ENCODE measurements at regions not wholly inside any gene's neighbourhood (a gene's known extent, or its start where the extent isn't known, plus 50 kb on each side); places are given as distances from the start of the nearest gene placed in this dataset.

DNA sequence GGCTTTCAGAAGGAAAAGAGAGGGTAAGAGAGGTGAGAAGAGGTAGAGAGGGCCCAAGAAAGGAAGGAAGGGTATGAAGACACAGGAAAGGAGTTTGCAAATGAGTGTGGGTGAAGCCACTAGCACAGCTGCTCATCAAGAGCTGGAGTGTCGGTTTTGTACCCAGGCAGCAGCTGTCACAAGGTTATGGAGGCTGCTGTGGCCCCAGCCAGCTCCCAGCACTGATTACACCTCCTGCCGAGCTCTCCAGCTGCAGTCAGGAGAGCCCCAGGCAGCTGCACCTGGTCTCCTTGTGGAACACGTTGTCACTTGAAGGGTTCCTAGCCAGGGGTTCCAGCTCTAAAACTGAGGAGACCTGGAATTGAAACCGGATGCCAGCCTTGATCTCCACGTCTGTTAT, 60.4 kb upstream of the CHD2 start:
- H3K4me3 ChIP-seq = no peak overlapping the region
- peak overlapping the region in 1 of 2 donors; percentile 48 for H3K27ac ChIP-seq
- no peaks in the 10 kb centered on the region for H3K9me3 ChIP-seq
- H3K36me3 ChIP-seq = no peaks in the 10 kb centered on the region
- TF ChIP-seq, protein P1, sequence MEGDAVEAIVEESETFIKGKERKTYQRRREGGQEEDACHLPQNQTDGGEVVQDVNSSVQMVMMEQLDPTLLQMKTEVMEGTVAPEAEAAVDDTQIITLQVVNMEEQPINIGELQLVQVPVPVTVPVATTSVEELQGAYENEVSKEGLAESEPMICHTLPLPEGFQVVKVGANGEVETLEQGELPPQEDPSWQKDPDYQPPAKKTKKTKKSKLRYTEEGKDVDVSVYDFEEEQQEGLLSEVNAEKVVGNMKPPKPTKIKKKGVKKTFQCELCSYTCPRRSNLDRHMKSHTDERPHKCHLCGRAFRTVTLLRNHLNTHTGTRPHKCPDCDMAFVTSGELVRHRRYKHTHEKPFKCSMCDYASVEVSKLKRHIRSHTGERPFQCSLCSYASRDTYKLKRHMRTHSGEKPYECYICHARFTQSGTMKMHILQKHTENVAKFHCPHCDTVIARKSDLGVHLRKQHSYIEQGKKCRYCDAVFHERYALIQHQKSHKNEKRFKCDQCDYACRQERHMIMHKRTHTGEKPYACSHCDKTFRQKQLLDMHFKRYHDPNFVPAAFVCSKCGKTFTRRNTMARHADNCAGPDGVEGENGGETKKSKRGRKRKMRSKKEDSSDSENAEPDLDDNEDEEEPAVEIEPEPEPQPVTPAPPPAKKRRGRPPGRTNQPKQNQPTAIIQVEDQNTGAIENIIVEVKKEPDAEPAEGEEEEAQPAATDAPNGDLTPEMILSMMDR (IDR thresholded peaks at IDR 0.05) = no peak
- DNase-seq (no peak), ATAC-seq (peak; percentile 54)
- intact Hi-C loops (cut with DNase I) = no loop called here
- no peaks in the 10 kb centered on the region for H3K27me3 ChIP-seq
- H3K4me1 ChIP-seq = peaks cover 2 to 14% of the 10 kb centered on the region in 2 donors

DNA sequence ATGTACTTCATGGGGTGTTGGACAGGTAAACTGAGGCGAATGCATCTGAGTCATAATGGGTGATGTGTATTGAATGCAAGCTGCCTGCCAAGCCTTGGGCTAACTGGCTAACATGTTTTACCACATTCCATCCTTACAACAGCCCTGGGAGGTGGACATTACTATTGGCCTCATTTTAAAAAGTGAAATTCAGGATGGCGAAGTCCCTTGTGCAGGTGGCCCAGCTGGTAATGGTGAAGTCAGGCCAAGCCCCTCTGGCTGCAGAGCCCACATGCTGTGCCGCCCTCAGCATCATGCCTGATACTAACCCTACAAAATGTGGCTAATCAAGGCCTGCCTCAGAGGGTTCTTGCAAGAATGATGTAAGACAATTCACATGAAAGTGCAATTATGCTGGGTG, 60.0 kb upstream of the CHD2 start:
- no peaks in the 10 kb centered on the region for H3K36me3 ChIP-seq
- ATAC-seq = peak; percentile 80
- peak overlapping the region in 1 of 2 donors; percentile 48 for H3K27ac ChIP-seq
- peaks cover 7 to 19% of the 10 kb centered on the region in 2 donors for H3K4me1 ChIP-seq
- no peaks in the 10 kb centered on the region for H3K27me3 ChIP-seq
- H3K4me3 ChIP-seq = no peak overlapping the region
- intact Hi-C loops (cut with DNase I) = no loop called here
- TF ChIP-seq, protein P1 (IDR thresholded peaks at IDR 0.05) = no peak
- no peaks in the 10 kb centered on the region for H3K9me3 ChIP-seq
- DNase-seq = no peak

DNA sequence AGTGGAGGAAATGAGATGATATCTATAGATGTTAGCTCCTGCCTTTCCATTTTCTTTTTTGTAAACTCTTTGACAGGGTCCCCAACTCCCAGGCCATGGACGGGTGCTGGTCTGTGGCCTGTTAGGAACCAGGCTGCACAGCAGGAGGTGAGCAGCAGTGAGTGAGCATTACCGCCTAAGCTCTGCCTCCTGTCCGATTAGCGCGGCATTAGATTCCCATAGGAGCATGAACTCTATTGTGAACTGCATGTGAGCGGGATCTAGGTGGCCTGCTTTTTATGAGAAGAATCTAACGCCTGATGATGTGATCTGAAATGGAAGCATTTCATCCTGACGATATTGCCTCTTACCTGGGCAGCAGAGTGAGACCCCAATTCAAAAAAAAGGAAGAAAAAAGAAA, 56.8 kb upstream of the CHD2 start:
- DNase-seq (no peak), ATAC-seq (no peak)
- Histone ChIP-seq H3K27me3 (no peaks in the 10 kb centered on the region), H3K4me3 (no peak overlapping the region), H3K36me3 (no peaks in the 10 kb centered on the region), H3K9me3 (no peaks in the 10 kb centered on the region), H3K27ac (no peak overlapping the region), H3K4me1 (peaks cover 13 to 34% of the 10 kb centered on the region in 2 donors)
- intact Hi-C loops (cut with DNase I) = no loop called here
- TF ChIP-seq, protein P1 (IDR thresholded peaks at IDR 0.05) = no peak

DNA sequence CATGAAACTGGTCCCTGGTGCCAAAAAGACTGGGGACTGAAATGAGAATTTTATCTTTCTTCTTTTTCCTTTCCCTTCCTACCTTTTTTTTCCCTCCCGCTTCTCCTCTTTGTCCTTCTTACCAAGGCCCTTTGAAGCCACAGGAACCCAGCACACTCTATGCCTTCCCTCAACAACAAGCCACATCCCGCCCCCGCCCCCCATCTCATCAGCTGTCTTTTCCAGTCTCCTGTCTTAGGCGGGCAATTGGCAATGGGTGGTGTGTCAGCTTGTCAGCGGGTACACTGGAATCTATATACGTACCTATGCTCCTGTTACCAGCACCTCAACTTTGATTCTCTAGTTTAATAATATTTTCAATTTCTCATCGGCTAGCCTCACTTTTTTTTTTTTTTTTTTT, 56.3 kb upstream of the CHD2 start:
- H3K4me3 ChIP-seq = no peak overlapping the region
- H3K27me3 ChIP-seq = no peaks in the 10 kb centered on the region
- TF ChIP-seq, protein P1 (IDR thresholded peaks at IDR 0.05) = no peak
- ATAC-seq (no peak), DNase-seq (no peak)
- peaks cover 13 to 39% of the 10 kb centered on the region in 2 donors for H3K4me1 ChIP-seq
- intact Hi-C loops (cut with DNase I) = no loop called here
- no peaks in the 10 kb centered on the region for H3K36me3 ChIP-seq
- peak overlapping the region in 1 of 2 donors; percentile 88 for H3K27ac ChIP-seq
- H3K9me3 ChIP-seq = no peaks in the 10 kb centered on the region

DNA sequence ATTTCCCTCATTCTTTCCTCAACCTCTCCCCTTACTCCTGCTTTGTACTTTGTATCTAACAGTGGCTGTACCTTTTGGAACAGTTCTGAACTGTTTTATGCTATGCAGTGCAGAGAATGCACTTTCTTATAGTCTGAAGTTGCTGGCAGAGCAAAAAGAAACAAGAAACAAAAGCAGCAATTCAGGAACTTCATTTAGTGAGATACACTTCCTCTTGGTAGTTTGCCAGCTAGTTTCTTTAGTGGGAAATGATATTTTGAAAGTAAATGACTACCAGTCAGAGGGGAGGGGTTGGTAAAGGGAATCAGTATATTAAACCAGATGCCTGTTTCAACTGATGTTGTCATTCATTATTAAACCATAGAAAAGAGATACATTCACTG, 55.0 kb upstream of the CHD2 start:
- ATAC-seq = peak; percentile 68
- H3K27me3 ChIP-seq = no peaks in the 10 kb centered on the region
- intact Hi-C loops (cut with DNase I) = no loop called here
- peak in 1 of 4 donors; percentile 66 for DNase-seq
- H3K4me1 ChIP-seq = peaks cover 13 to 44% of the 10 kb centered on the region in 2 donors
- TF ChIP-seq, protein P1 (IDR thresholded peaks at IDR 0.05) = no peak
- no peak overlapping the region for H3K4me3 ChIP-seq
- peaks cover 0 to 1% of the 10 kb centered on the region in 2 donors for H3K9me3 ChIP-seq
- peak overlapping the region; percentile 54 to 88 for H3K27ac ChIP-seq
- no peaks in the 10 kb centered on the region for H3K36me3 ChIP-seq

All from left lung (tissue), 4 donors.